ENCODE measurements at regions not wholly inside any gene's neighbourhood (a gene's known extent, or its start where the extent isn't known, plus 50 kb on each side); places are given as distances from the start of the nearest gene placed in this dataset.

DNA sequence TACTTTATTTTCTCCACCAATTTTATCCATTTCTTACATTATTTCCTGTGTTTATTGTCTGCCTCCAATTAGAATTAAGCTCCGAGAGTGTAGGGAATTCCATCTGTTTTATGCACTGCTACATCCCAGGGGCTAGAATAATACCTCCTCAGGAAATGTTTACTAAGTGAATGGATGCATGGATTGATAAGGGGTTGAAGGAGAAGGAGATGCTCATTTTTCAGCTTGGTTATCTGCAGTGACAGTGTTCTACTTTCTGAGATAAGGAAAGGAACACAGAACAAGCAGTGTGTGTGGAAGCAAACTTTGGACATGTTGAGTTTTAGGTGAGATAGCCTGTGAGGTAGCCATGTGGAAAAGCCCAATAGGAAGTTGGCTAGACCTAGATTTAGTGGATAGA is 164.6 kb upstream of the HMGA2 start:
- ChIA-PET POLR2A (no interaction called here), CTCF (interaction anchor here (0.7 to 1.4 kb wide), 5 partner anchors 9 to 103 kb away, joined by 3 to 8 read pairs (median 4); no protein-coding TSS in a partner anchor)
- no peaks in the 10 kb centered on the region for H3K9me1 ChIP-seq (replicated peaks; ENCODE audit: control insufficient read depth, extremely low read depth, insufficient read depth, low read length)
- peak overlapping the region; percentile 58 for H3K27ac ChIP-seq (ENCODE audit: insufficient read depth, low read depth, low read length)
- no peaks in the 10 kb centered on the region for H3K27me3 ChIP-seq (ENCODE audit: control insufficient read depth in 2 of 2, insufficient read depth in 2 of 2, low read length in 2 of 2)
- TF ChIP-seq GATA2 (IDR thresholded peaks at IDR 0.05; ENCODE audit: insufficient read depth, insufficient read length, low read depth, low read length): peak; percentile 68
- TF ChIP-seq, protein P1, sequence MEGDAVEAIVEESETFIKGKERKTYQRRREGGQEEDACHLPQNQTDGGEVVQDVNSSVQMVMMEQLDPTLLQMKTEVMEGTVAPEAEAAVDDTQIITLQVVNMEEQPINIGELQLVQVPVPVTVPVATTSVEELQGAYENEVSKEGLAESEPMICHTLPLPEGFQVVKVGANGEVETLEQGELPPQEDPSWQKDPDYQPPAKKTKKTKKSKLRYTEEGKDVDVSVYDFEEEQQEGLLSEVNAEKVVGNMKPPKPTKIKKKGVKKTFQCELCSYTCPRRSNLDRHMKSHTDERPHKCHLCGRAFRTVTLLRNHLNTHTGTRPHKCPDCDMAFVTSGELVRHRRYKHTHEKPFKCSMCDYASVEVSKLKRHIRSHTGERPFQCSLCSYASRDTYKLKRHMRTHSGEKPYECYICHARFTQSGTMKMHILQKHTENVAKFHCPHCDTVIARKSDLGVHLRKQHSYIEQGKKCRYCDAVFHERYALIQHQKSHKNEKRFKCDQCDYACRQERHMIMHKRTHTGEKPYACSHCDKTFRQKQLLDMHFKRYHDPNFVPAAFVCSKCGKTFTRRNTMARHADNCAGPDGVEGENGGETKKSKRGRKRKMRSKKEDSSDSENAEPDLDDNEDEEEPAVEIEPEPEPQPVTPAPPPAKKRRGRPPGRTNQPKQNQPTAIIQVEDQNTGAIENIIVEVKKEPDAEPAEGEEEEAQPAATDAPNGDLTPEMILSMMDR (IDR thresholded peaks at IDR 0.05; ENCODE audit: extremely low read depth in 1 of 2, insufficient read depth in 1 of 2, low read depth in 1 of 2, low read length in 2 of 2): no peak
- peak; percentile 29 for TF ChIP-seq POLR2AphosphoS5 (IDR thresholded peaks at IDR 0.05; ENCODE audit: insufficient read depth, low read depth, low read length)
- TF ChIP-seq FOS (IDR thresholded peaks at IDR 0.05; ENCODE audit: borderline replicate concordance, insufficient read depth, low read length): peak; percentile 4
- dilution Hi-C loops (cut with MboI; ENCODE audit: extremely low pct_ligation_motif_present, low sequenced_read_pairs) (no loop called here), intact Hi-C loops (cut with micrococcal nuclease) (loop anchor here (5.0 kb wide), 2 partner anchors 227 to 288 kb away; no protein-coding TSS in a partner anchor)
- H3K79me2 ChIP-seq (ENCODE audit: control insufficient read depth, insufficient read depth, low read length): peaks cover 3% of the 10 kb centered on the region
- no peaks in the 10 kb centered on the region for H4K20me1 ChIP-seq (replicated peaks; ENCODE audit: control insufficient read depth, extremely low read depth, insufficient read depth, low read length)
- peaks cover 0 to 2% of the 10 kb centered on the region in 2 experiments for H3K36me3 ChIP-seq (ENCODE audit: control insufficient read depth in 2 of 2, extremely low read depth in 1 of 2, insufficient read depth in 2 of 2, low read length in 2 of 2)
- DNase-seq (ENCODE audit: low read depth, low spot score) (peak; percentile 83), FAIRE-seq (no peak)
- H3K4me3 ChIP-seq (replicated peaks in 1 of 3; ENCODE audit: insufficient read depth in 1 of 3, low read depth in 1 of 3, low read length in 3 of 3): no peak overlapping the region
- H3K9ac ChIP-seq (replicated peaks; ENCODE audit: extremely low read depth, insufficient read depth, low read length): no peak overlapping the region
- H3K4me2 ChIP-seq (ENCODE audit: insufficient read depth, low read length): peak overlapping the region; percentile 35
- BruUV-seq (replicated peaks): no TSS peak
- peak overlapping the region; percentile 1 for H2AFZ ChIP-seq (ENCODE audit: low read depth, low read length)
- peaks cover 53% of the 10 kb centered on the region for H3K4me1 ChIP-seq (ENCODE audit: control insufficient read depth, extremely low read depth, insufficient read depth, low read length)
- no peaks in the 10 kb centered on the region for H3K9me3 ChIP-seq (replicated peaks; ENCODE audit: control insufficient read depth, insufficient read depth, low read length)

DNA sequence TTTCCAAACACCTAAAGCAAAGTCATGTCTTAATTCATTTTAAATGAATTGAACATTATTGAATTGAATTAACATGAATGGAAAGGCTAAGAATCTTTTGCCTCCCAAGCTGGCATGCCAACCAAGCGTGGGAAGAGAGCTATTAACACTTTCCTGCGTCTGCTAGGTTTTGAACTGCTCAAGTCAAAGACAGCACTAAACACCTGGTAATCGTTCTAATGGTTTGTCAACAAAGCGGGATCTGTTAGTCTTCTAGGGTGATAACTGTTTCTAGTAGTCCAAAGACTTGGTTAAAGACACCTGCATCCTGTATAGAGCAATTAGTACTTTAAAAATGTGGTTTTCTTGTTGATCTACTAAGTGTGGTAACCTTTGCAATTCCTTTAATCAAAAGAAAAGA is 164.2 kb upstream of the HMGA2 start:
- dilution Hi-C loops (cut with MboI; ENCODE audit: extremely low pct_ligation_motif_present, low sequenced_read_pairs): no loop called here
- no peaks in the 10 kb centered on the region for H3K9me3 ChIP-seq (replicated peaks; ENCODE audit: control insufficient read depth, insufficient read depth, low read length)
- H3K4me1 ChIP-seq (ENCODE audit: control insufficient read depth, extremely low read depth, insufficient read depth, low read length): peaks cover 49% of the 10 kb centered on the region
- no peak overlapping the region for H3K9ac ChIP-seq (replicated peaks; ENCODE audit: extremely low read depth, insufficient read depth, low read length)
- no peaks in the 10 kb centered on the region for H4K20me1 ChIP-seq (replicated peaks; ENCODE audit: control insufficient read depth, extremely low read depth, insufficient read depth, low read length)
- H3K27me3 ChIP-seq (ENCODE audit: control insufficient read depth in 2 of 2, insufficient read depth in 2 of 2, low read length in 2 of 2): no peaks in the 10 kb centered on the region
- no peak for TF ChIP-seq MYC (IDR thresholded peaks at IDR 0.05; ENCODE audit: low read depth, low read length)
- TF ChIP-seq POLR2AphosphoS5 (IDR thresholded peaks at IDR 0.05; ENCODE audit: insufficient read depth, low read depth, low read length): no peak
- TF ChIP-seq, protein P1 (IDR thresholded peaks at IDR 0.05; ENCODE audit: extremely low read depth in 1 of 2, insufficient read depth in 1 of 2, low read depth in 1 of 2, low read length in 2 of 2): no peak
- TF ChIP-seq GATA2 (IDR thresholded peaks at IDR 0.05; ENCODE audit: insufficient read depth, insufficient read length, low read depth, low read length): no peak
- no peak for TF ChIP-seq POLR2A (IDR thresholded peaks at IDR 0.05; ENCODE audit: low read depth, low read length)
- TF ChIP-seq, protein P2, sequence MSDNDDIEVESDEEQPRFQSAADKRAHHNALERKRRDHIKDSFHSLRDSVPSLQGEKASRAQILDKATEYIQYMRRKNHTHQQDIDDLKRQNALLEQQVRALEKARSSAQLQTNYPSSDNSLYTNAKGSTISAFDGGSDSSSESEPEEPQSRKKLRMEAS (IDR thresholded peaks at IDR 0.05; ENCODE audit: insufficient read depth, insufficient read length): no peak
- TF ChIP-seq FOS (IDR thresholded peaks at IDR 0.05; ENCODE audit: borderline replicate concordance, insufficient read depth, low read length): no peak
- TF ChIP-seq JUN (IDR thresholded peaks at IDR 0.05; ENCODE audit: borderline replicate concordance, insufficient read depth, insufficient read length, low read depth): no peak
- TF ChIP-seq EZH2 (IDR thresholded peaks at IDR 0.05; ENCODE audit: borderline replicate concordance, low read depth, low read length, severe bottlenecking): no peak
- peaks cover 0 to 2% of the 10 kb centered on the region in 2 experiments for H3K36me3 ChIP-seq (ENCODE audit: control insufficient read depth in 2 of 2, extremely low read depth in 1 of 2, insufficient read depth in 2 of 2, low read length in 2 of 2)
- H3K4me3 ChIP-seq (replicated peaks in 1 of 3; ENCODE audit: insufficient read depth in 1 of 3, low read depth in 1 of 3, low read length in 3 of 3): no peak overlapping the region
- no peak for DNase-seq (ENCODE audit: low read depth, low spot score)
- POLR2A ChIA-PET: no interaction called here
- H3K9me1 ChIP-seq (replicated peaks; ENCODE audit: control insufficient read depth, extremely low read depth, insufficient read depth, low read length): no peaks in the 10 kb centered on the region
- CTCF ChIA-PET: interaction anchor here (0.7 to 1.4 kb wide), 5 partner anchors 8 to 103 kb away, joined by 3 to 8 read pairs (median 4); no protein-coding TSS in a partner anchor
- no TSS peak for BruUV-seq (replicated peaks)
- H3K27ac ChIP-seq (ENCODE audit: insufficient read depth, low read depth, low read length): peak overlapping the region; percentile 58
- H3K79me2 ChIP-seq (ENCODE audit: control insufficient read depth, insufficient read depth, low read length): no peaks in the 10 kb centered on the region
- H2AFZ ChIP-seq (ENCODE audit: low read depth, low read length): peak overlapping the region; percentile 1
- H3K4me2 ChIP-seq (ENCODE audit: insufficient read depth, low read length): peak overlapping the region; percentile 35
- FAIRE-seq: no peak
- intact Hi-C loops (cut with micrococcal nuclease): no loop called here
